ENCODE measurements at regions not wholly inside any gene's neighbourhood (a gene's known extent, or its start where the extent isn't known, plus 50 kb on each side); places are given as distances from the start of the nearest gene placed in this dataset.
"Not testable (repeated sequence)": the region's sequence is repeated elsewhere in the genome, so short reads cannot be mapped to it uniquely, and the experiment has no call there.

DNA sequence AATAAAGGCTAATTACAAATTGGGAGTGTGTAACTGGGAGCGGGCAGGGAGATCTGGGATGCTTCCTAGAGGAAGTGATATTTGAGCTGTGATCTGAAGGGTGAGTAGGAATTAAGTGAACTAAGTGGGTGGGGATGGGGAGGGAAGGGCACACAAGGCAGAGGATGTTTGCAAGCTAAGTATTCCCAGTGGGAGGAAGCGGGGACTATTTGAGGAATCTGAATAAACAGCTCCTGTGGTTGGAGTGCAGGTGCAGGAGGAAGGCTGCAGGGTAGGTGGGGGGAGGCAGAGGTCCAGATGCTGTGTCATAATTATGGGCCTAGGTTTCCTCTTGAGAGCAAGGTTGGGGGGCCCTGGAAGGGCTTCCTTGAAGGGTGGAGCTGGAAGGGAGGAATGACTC, 102.1 kb upstream of the HS3ST2 start:
- no peak overlapping the region for H2AFZ ChIP-seq (ENCODE audit: low read length)
- no peak overlapping the region for H3K9ac ChIP-seq (ENCODE audit: insufficient read depth, low read length)
- no peaks in the 10 kb centered on the region for H3K79me2 ChIP-seq (ENCODE audit: control insufficient read depth, insufficient read depth, low read length)
- no peak for DNase-seq (ENCODE audit: low read depth in 2 of 2)
- H3K36me3 ChIP-seq (ENCODE audit: control insufficient read depth, insufficient read depth, low read length), result no peaks in the 10 kb centered on the region
- H3K9me3 ChIP-seq (ENCODE audit: control insufficient read depth, insufficient read depth, low read depth, low read length), result no peaks in the 10 kb centered on the region
- H4K20me1 ChIP-seq (ENCODE audit: control insufficient read depth, extremely low read depth, insufficient read depth, low read length), result no peaks in the 10 kb centered on the region
- TF ChIP-seq CTCF (conservative IDR thresholded peaks at IDR 0.05 in 1 of 2, IDR thresholded peaks at IDR 0.05 in 1 of 2; ENCODE audit: low read depth in 1 of 2, low read length in 2 of 2) (no peak), EZH2 (IDR thresholded peaks at IDR 0.05; ENCODE audit: low read length, missing control alignments) (no peak)
- H3K27me3 ChIP-seq (ENCODE audit: control insufficient read depth, insufficient read depth, low read length), result no peaks in the 10 kb centered on the region
- H3K4me3 ChIP-seq (replicated peaks in 1 of 4; ENCODE audit: control extremely low read depth in 1 of 4, insufficient read depth in 1 of 4, low read depth in 3 of 4, low read length in 4 of 4), result no peak overlapping the region
- H3K4me1 ChIP-seq (ENCODE audit: control insufficient read depth, extremely low read depth, insufficient read depth, low read length), result no peaks in the 10 kb centered on the region
- H3K27ac ChIP-seq (ENCODE audit: insufficient read depth, low read length), result no peak overlapping the region
- H3K4me2 ChIP-seq (ENCODE audit: extremely low read depth, insufficient read depth, low read length), result no peak overlapping the region

GRCh38 chr16:22712471-22712870, 101.5 kb upstream of the HS3ST2 start:
- Histone ChIP-seq H3K9me3 (ENCODE audit: control insufficient read depth, insufficient read depth, low read depth, low read length) (no peaks in the 10 kb centered on the region), H3K4me2 (ENCODE audit: extremely low read depth, insufficient read depth, low read length) (no peak overlapping the region), H3K4me3 (replicated peaks in 1 of 4; ENCODE audit: control extremely low read depth in 1 of 4, insufficient read depth in 1 of 4, low read depth in 3 of 4, low read length in 4 of 4) (no peak overlapping the region), H3K27ac (ENCODE audit: insufficient read depth, low read length) (no peak overlapping the region), H3K4me1 (ENCODE audit: control insufficient read depth, extremely low read depth, insufficient read depth, low read length) (no peaks in the 10 kb centered on the region), H3K27me3 (ENCODE audit: control insufficient read depth, insufficient read depth, low read length) (no peaks in the 10 kb centered on the region), H3K9ac (ENCODE audit: insufficient read depth, low read length) (no peak overlapping the region), H3K36me3 (ENCODE audit: control insufficient read depth, insufficient read depth, low read length) (no peaks in the 10 kb centered on the region), H2AFZ (ENCODE audit: low read length) (no peak overlapping the region), H3K79me2 (ENCODE audit: control insufficient read depth, insufficient read depth, low read length) (no peaks in the 10 kb centered on the region), H4K20me1 (ENCODE audit: control insufficient read depth, extremely low read depth, insufficient read depth, low read length) (no peaks in the 10 kb centered on the region)
- TF ChIP-seq CTCF (conservative IDR thresholded peaks at IDR 0.05 in 1 of 2, IDR thresholded peaks at IDR 0.05 in 1 of 2; ENCODE audit: low read depth in 1 of 2, low read length in 2 of 2), result no peak
- TF ChIP-seq EZH2 (IDR thresholded peaks at IDR 0.05; ENCODE audit: low read length, missing control alignments), result no peak
- DNase-seq (ENCODE audit: low read depth in 2 of 2), result no peak

DNA sequence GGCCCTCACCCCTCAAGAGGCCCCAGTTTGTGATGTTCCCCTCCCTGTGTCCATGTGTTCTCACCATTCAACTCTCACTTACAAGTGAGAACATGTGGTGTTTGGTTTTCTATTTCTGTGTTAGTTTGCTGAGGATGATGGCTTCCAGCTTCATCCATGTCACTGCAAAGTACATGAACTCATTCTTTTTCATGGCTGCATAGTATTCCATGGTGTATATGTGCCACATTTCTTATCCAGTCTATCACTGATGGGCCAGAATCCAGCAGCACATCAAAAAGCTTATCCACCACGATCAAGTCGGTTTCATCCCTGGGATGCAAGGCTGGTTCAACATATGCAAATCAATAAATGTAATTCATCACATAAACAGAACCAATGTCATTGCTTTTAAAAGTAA, 95.4 kb upstream of the HS3ST2 start:
- not testable (repeated sequence) for H3K4me2 ChIP-seq (ENCODE audit: extremely low read depth, insufficient read depth, low read length); H4K20me1 ChIP-seq (ENCODE audit: control insufficient read depth, extremely low read depth, insufficient read depth, low read length); H3K27ac ChIP-seq (ENCODE audit: insufficient read depth, low read length); H3K79me2 ChIP-seq (ENCODE audit: control insufficient read depth, insufficient read depth, low read length); DNase-seq (ENCODE audit: low read depth in 2 of 2); H3K36me3 ChIP-seq (ENCODE audit: control insufficient read depth, insufficient read depth, low read length); H3K4me3 ChIP-seq (replicated peaks in 1 of 4; ENCODE audit: control extremely low read depth in 1 of 4, insufficient read depth in 1 of 4, low read depth in 3 of 4, low read length in 4 of 4); H3K9ac ChIP-seq (ENCODE audit: insufficient read depth, low read length); H2AFZ ChIP-seq (ENCODE audit: low read length); H3K4me1 ChIP-seq (ENCODE audit: control insufficient read depth, extremely low read depth, insufficient read depth, low read length); H3K9me3 ChIP-seq (ENCODE audit: control insufficient read depth, insufficient read depth, low read depth, low read length); H3K27me3 ChIP-seq (ENCODE audit: control insufficient read depth, insufficient read depth, low read length)

DNA sequence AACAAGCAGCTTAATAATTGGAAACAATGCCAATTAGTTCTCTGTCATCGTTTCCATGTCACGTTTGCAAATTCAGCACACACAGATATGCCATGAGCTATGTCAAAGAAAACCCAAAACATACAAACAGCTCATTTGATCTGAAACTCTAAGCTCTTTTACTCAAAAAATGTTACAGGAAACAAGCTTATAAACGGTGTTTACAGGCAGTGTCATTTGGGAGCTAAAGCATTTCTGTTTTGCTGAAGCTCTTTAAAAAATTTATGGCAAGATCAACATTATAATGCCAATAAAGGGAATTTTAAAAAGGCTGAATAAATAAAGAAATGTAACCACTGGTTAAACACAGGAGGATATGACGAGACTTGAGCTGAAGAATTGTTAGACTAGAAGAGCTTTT, 94.0 kb upstream of the HS3ST2 start:
- H3K79me2 ChIP-seq (ENCODE audit: control insufficient read depth, insufficient read depth, low read length), result no peaks in the 10 kb centered on the region
- no peaks in the 10 kb centered on the region for H3K4me1 ChIP-seq (ENCODE audit: control insufficient read depth, extremely low read depth, insufficient read depth, low read length)
- no peak overlapping the region for H3K27ac ChIP-seq (ENCODE audit: insufficient read depth, low read length)
- no peak for DNase-seq (ENCODE audit: low read depth in 2 of 2)
- H3K36me3 ChIP-seq (ENCODE audit: control insufficient read depth, insufficient read depth, low read length), result no peaks in the 10 kb centered on the region
- no peak overlapping the region for H3K4me3 ChIP-seq (replicated peaks in 1 of 4; ENCODE audit: control extremely low read depth in 1 of 4, insufficient read depth in 1 of 4, low read depth in 3 of 4, low read length in 4 of 4)
- TF ChIP-seq EZH2 (IDR thresholded peaks at IDR 0.05; ENCODE audit: low read length, missing control alignments) (no peak), CTCF (conservative IDR thresholded peaks at IDR 0.05 in 1 of 2, IDR thresholded peaks at IDR 0.05 in 1 of 2; ENCODE audit: low read depth in 1 of 2, low read length in 2 of 2) (no peak)
- no peaks in the 10 kb centered on the region for H3K27me3 ChIP-seq (ENCODE audit: control insufficient read depth, insufficient read depth, low read length)
- no peak overlapping the region for H2AFZ ChIP-seq (ENCODE audit: low read length)
- no peak overlapping the region for H3K9ac ChIP-seq (ENCODE audit: insufficient read depth, low read length)
- H3K4me2 ChIP-seq (ENCODE audit: extremely low read depth, insufficient read depth, low read length), result no peak overlapping the region
- H4K20me1 ChIP-seq (ENCODE audit: control insufficient read depth, extremely low read depth, insufficient read depth, low read length), result no peaks in the 10 kb centered on the region
- H3K9me3 ChIP-seq (ENCODE audit: control insufficient read depth, insufficient read depth, low read depth, low read length), result no peaks in the 10 kb centered on the region
